A549 (cell line): ENCODE measurements at regions not wholly inside any gene's neighbourhood (a gene's known extent, or its start where the extent isn't known, plus 50 kb on each side); places are given as distances from the start of the nearest gene placed in this dataset.

Experiments used
- ATAC-seq, 2 experiments: fragments of 200-7000 bp in 1 of 2; fragments of >200 bp in 1 of 2; cut with Nextera tagmentation in 1 of 2; cut with Tn5 transposase in 1 of 2; 3 replicates each; pipeline versions ENCODE4 v1.8.0 to v1.9.1; 2018 to 2020; ENCODE audit warnings: mild to moderate bottlenecking in 1 of 2, moderate library complexity in 1 of 2
- CTCF ChIA-PET: fragments of 300-600 bp; sonication (Branson Sonifier 250); formaldehyde crosslinking; extraction: SDS; loops from one replicate; lab custom pipeline; 2021; ENCODE audit warnings: antibody characterized with exemption, inconsistent platforms; lab: Yijun Ruan, JAX
- POLR2A ChIA-PET: fragments of 350-600 bp; formaldehyde crosslinking; extraction: SDS; loops from one replicate; lab custom pipeline; 2021; ENCODE audit warnings: antibody characterized with exemption, inconsistent platforms; lab: Yijun Ruan, JAX
- DNase-seq, 2 experiments: peaks; one replicate each; pipeline versions ENCODE4 v3.0.0 to v3.0.0-alpha.2; 2011 to 2016; ENCODE audit warnings: low read depth in 1 of 2, low spot score in 1 of 2
- FAIRE-seq: peaks from 2 replicates; lab custom pipeline; 2011; peaks lifted over from hg19 to GRCh38; lab: Jason Lieb, UNC
- H3K27ac ChIP-seq, 2 experiments: fragments of >200 bp; sonication (Bioruptor Twin); formaldehyde crosslinking; 3 replicates each; pipeline ENCODE4 v1.5.1; 2016 to 2017
- H3K4me1 ChIP-seq: fragments of >200 bp; sonication (Bioruptor Twin); formaldehyde crosslinking; 3 replicates; pipeline ENCODE4 v1.6.1; 2016
- H3K4me2 ChIP-seq: fragments of >200 bp; sonication (Bioruptor Twin); formaldehyde crosslinking; 3 replicates; pipeline ENCODE4 v1.6.1; 2016
- H3K4me3 ChIP-seq: fragments of >200 bp; sonication (Bioruptor Twin); formaldehyde crosslinking; 3 replicates; pipeline ENCODE4 v1.5.1; 2016
- H3K9me3 ChIP-seq: fragments of >200 bp; sonication (Bioruptor Twin); formaldehyde crosslinking; 3 replicates; pipeline ENCODE4 v1.6.1; 2016
- BHLHE40 ChIP-seq: IDR thresholded peaks from 2 replicates; pipeline ENCODE4 v1.6.1; 2012; ENCODE audit warnings: low read depth, low read length, inconsistent platforms
- CBX2 ChIP-seq: fragments of 200-600 bp; sonication (generic); IDR thresholded peaks from 2 replicates; pipeline ENCODE4 v1.6.1; 2016; ENCODE audit warnings: low read depth, mild to moderate bottlenecking, borderline replicate concordance
- CHD2 ChIP-seq: fragments of 150-350 bp; IDR thresholded peaks from 2 replicates; pipeline ENCODE4 v1.6.1; 2014; ENCODE audit warnings: low read length; ENCODE audit not compliant: partially characterized antibody
- EP300 ChIP-seq, 2 experiments: fragments of >200 bp; sonication (Bioruptor Twin); formaldehyde crosslinking; IDR thresholded peaks; 2 replicates in 1 of 2; 3 replicates in 1 of 2; pipeline ENCODE4 v1.6.1; 2016 to 2017
- ESRRA ChIP-seq: fragments of 150-350 bp; IDR thresholded peaks from 2 replicates; pipeline ENCODE4 v1.6.1; 2014; ENCODE audit warnings: mild to moderate bottlenecking, low read length, borderline replicate concordance
- FOSB ChIP-seq: fragments of 250-450 bp; sonication (Bioruptor Pico); IDR thresholded peaks from 2 replicates; pipeline ENCODE4 v1.5.0; 2020; ENCODE audit warnings: mild to moderate bottlenecking, moderate library complexity
- FOXS1 ChIP-seq: fragments of 250-450 bp; sonication (Bioruptor Pico); IDR thresholded peaks from 2 replicates; pipeline ENCODE4 v1.5.0; 2020; ENCODE audit warnings: mild to moderate bottlenecking, moderate library complexity
- GATA3 ChIP-seq: IDR thresholded peaks from 2 replicates; pipeline ENCODE4 v1.6.1; 2012; ENCODE audit warnings: borderline replicate concordance
- HEYL ChIP-seq: fragments of 250-450 bp; sonication (Bioruptor Pico); IDR thresholded peaks from 2 replicates; pipeline ENCODE4 v1.8.0; 2021; ENCODE audit warnings: mild to moderate bottlenecking, moderate library complexity
- HOXA7 ChIP-seq: fragments of 250-450 bp; sonication (Bioruptor Pico); IDR thresholded peaks from 2 replicates; pipeline ENCODE4 v1.5.0; 2020; ENCODE audit warnings: mild to moderate bottlenecking, moderate library complexity
- HOXB13 ChIP-seq: fragments of 250-450 bp; sonication (Bioruptor Pico); IDR thresholded peaks from 2 replicates; pipeline ENCODE4 v1.5.0; 2020; ENCODE audit warnings: low read depth, mild to moderate bottlenecking, moderate library complexity
- JUN ChIP-seq, 2 experiments: fragments of >200 bp; sonication (Bioruptor Twin); formaldehyde crosslinking; IDR thresholded peaks; 2 replicates in 1 of 2; 3 replicates in 1 of 2; pipeline ENCODE4 v1.6.1; 2016 to 2017
- JUNB ChIP-seq: fragments of >200 bp; sonication (Bioruptor Twin); formaldehyde crosslinking; IDR thresholded peaks from 2 replicates; pipeline ENCODE4 v1.6.1; 2016
- KDM1A ChIP-seq: fragments of 200-600 bp; sonication (generic); IDR thresholded peaks from 2 replicates; pipeline ENCODE4 v1.6.1; 2016; ENCODE audit warnings: low read depth, mild to moderate bottlenecking
- KDM5A ChIP-seq: fragments of 200-600 bp; sonication (generic); IDR thresholded peaks from 2 replicates; pipeline ENCODE4 v1.6.1; 2016; ENCODE audit warnings: antibody characterized with exemption, mild to moderate bottlenecking
- NFE2L2 ChIP-seq: fragments of 150-350 bp; conservative IDR thresholded peaks from 2 replicates; pipeline ENCODE4 v1.6.1; 2014; ENCODE audit warnings: low read length
- NPAS2 ChIP-seq: fragments of 250-450 bp; sonication (Bioruptor Pico); IDR thresholded peaks from 2 replicates; pipeline ENCODE4 v1.8.0; 2022; ENCODE audit warnings: mild to moderate bottlenecking, moderate library complexity, borderline replicate concordance
- NR3C1 ChIP-seq: fragments of >200 bp; sonication (Bioruptor Twin); formaldehyde crosslinking; IDR thresholded peaks from 3 replicates; pipeline ENCODE4 v1.6.1; 2017
- RARB ChIP-seq: fragments of 250-450 bp; sonication (Bioruptor Pico); IDR thresholded peaks from 2 replicates; pipeline ENCODE4 v1.8.0; 2021; ENCODE audit warnings: mild to moderate bottlenecking, moderate library complexity
- RCOR1 ChIP-seq: fragments of 150-350 bp; IDR thresholded peaks from 2 replicates; pipeline ENCODE4 v1.6.1; 2014; ENCODE audit warnings: antibody characterized with exemption, low read length, low read depth
- RNF2 ChIP-seq: fragments of 200-600 bp; sonication (generic); IDR thresholded peaks from 2 replicates; pipeline ENCODE4 v1.6.1; 2016; ENCODE audit warnings: low read depth, mild to moderate bottlenecking, antibody characterized with exemption, moderate library complexity, borderline replicate concordance
- SMC3 ChIP-seq: fragments of >200 bp; sonication (Bioruptor Twin); formaldehyde crosslinking; IDR thresholded peaks from 3 replicates; pipeline ENCODE4 v1.6.1; 2018; ENCODE audit warnings: inconsistent platforms
- SREBF2 ChIP-seq: fragments of 450-650 bp; IDR thresholded peaks from 2 replicates; pipeline ENCODE4 v1.6.1; 2014; ENCODE audit warnings: mild to moderate bottlenecking, moderate library complexity
- TP53 ChIP-seq: fragments of 250-450 bp; sonication (Bioruptor Pico); IDR thresholded peaks from 2 replicates; pipeline ENCODE4 v1.5.0; 2021; ENCODE audit warnings: mild to moderate bottlenecking, moderate library complexity
- ZC3H11A ChIP-seq: fragments of 450-650 bp; IDR thresholded peaks from 2 replicates; pipeline ENCODE4 v1.6.1; 2014; ENCODE audit warnings: antibody characterized with exemption, mild to moderate bottlenecking
- WGBS: methylation state at CpG from one replicate; pipeline ENCODE4 v1.1.6; 2017; ENCODE audit errors: missing lambda C conversion rate; 5-methylcytosine and 5-hydroxymethylcytosine counted together
- TF ChIP-seq, protein P1 (sequence below): fragments of >200 bp; sonication (Bioruptor Twin); formaldehyde crosslinking; IDR thresholded peaks from 3 replicates; pipeline ENCODE4 v1.6.1; 2016
- TF ChIP-seq, protein P2 (sequence below): fragments of 150-350 bp; IDR thresholded peaks from 2 replicates; pipeline ENCODE4 v1.6.1; 2014; ENCODE audit warnings: low read depth, mild to moderate bottlenecking, low read length
- TF ChIP-seq, protein P3 (sequence below): fragments of >200 bp; sonication (Bioruptor Twin); formaldehyde crosslinking; IDR thresholded peaks from 3 replicates; pipeline ENCODE4 v1.5.1; 2016
- TF ChIP-seq, protein P4 (sequence below): IDR thresholded peaks from 2 replicates; pipeline ENCODE4 v1.6.1; 2012; ENCODE audit warnings: low read depth, borderline replicate concordance

DNA sequence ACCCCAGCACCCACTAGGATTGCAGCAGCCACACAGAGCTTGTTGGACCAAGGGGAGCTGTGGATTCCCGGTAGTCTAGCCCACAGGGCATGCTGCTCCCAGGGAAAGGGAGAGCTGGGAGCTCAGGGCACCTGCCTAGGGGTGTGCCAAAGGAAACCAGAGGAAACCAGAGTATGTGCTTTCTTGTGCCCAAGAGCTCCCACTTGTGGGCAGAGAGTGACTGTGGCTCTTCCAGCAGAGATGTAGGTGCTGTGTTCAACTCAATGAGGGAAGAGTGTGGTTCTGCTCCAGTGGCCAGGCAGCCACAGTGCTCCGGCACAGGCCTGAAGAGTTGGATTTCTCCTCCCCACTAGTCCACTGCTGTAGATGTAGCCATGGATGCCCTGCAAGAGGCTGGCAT lies 1050.0 kb upstream of the INTU start:
- ChIA-PET CTCF (interaction anchor here (0.8 to 1.7 kb wide), 5 partner anchors 8 to 358 kb away, joined by 3 to 4 read pairs (median 3); no protein-coding TSS in a partner anchor), POLR2A (no interaction called here)
- no peaks in the 10 kb centered on the region for H3K4me1 ChIP-seq
- H3K4me3 ChIP-seq: no peak overlapping the region
- ATAC-seq (no peak), FAIRE-seq (no peak)
- no peaks in the 10 kb centered on the region for H3K9me3 ChIP-seq
- no peak overlapping the region for H3K27ac ChIP-seq
- H3K4me2 ChIP-seq: no peak overlapping the region
- TF ChIP-seq, protein P1, sequence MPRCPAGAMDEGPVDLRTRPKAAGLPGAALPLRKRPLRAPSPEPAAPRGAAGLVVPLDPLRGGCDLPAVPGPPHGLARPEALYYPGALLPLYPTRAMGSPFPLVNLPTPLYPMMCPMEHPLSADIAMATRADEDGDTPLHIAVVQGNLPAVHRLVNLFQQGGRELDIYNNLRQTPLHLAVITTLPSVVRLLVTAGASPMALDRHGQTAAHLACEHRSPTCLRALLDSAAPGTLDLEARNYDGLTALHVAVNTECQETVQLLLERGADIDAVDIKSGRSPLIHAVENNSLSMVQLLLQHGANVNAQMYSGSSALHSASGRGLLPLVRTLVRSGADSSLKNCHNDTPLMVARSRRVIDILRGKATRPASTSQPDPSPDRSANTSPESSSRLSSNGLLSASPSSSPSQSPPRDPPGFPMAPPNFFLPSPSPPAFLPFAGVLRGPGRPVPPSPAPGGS: no peak
- TF ChIP-seq JUN (IDR thresholded peaks at IDR 0.05) (no peak), TP53 (no peak), HOXB13 (CRISPR knock-in tag) (no peak), NFE2L2 (no peak), KDM1A (no peak), NPAS2 (CRISPR knock-in tag) (no peak), RCOR1 (no peak), JUNB (no peak), FOXS1 (CRISPR knock-in tag) (no peak), RNF2 (no peak), BHLHE40 (no peak), RARB (CRISPR knock-in tag) (no peak), EP300 (IDR thresholded peaks at IDR 0.05) (no peak), ZC3H11A (no peak), ESRRA (no peak)
- TF ChIP-seq, all 56 proteins: peak for 0
- DNase-seq: peak in 1 of 2 experiments; percentile 0
- 60% methylated on average over 1 of the region's 2 CpGs for WGBS

DNA sequence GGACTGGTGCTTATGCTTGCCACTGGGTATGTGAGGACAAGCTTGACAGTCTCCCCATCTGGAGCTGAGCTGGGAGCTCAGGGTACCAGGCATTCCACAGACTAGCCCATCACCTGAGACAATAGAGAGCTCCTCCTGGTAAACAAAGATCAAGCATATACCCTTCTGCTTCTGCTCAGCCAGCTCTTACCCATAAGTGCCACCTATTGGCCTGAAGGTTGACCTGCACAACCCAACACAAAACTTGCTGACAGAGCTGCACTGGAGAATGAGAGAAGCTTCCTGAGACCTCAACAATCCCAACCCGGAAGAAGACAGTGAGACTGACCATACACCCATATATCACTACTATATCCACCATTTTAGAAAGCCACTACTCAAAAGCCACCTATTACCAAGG lies 1049.2 kb upstream of the INTU start:
- ATAC-seq: no peak
- no peaks in the 10 kb centered on the region for H3K4me1 ChIP-seq
- H3K9me3 ChIP-seq: no peaks in the 10 kb centered on the region
- TF ChIP-seq GATA3: no peak
- H3K27ac ChIP-seq: no peak overlapping the region
- peak in 1 of 2 experiments; percentile 3 for DNase-seq
- no peak overlapping the region for H3K4me3 ChIP-seq
- no peak overlapping the region for H3K4me2 ChIP-seq
- POLR2A ChIA-PET: no interaction called here
- WGBS: 0% methylated on average over 1 of the region's 1 CpG
- CTCF ChIA-PET: interaction anchor here (0.8 to 1.7 kb wide), 4 partner anchors 9 to 359 kb away, joined by 3 to 4 read pairs (median 4); no protein-coding TSS in a partner anchor
- FAIRE-seq: no peak

DNA sequence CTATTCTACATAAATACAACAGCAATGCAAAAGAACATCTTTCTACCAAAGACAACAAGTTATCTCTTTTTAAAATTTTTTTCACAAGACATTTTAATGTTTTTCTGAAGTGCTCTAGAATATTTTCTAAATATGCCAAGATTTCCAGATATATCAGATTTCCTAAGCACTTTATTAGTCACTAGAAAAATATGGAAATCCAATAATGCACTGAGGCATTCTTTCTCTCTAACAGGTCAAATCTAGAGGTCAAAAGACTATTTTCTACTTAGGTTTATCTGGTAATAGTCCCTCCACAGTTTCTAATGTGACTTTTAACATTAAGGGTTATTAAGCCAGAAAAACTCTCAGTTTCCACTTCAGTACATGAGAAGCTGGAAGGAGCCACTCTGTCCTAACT lies 1041.2 kb upstream of the INTU start:
- DNase-seq (no peak), FAIRE-seq (no peak), ATAC-seq (no peak)
- Histone ChIP-seq H3K4me1 (no peaks in the 10 kb centered on the region), H3K27ac (no peak overlapping the region), H3K9me3 (no peaks in the 10 kb centered on the region), H3K4me2 (no peak overlapping the region), H3K4me3 (no peak overlapping the region)
- POLR2A ChIA-PET: no interaction called here
- TF ChIP-seq JUNB: no peak
- TF ChIP-seq, protein P2, sequence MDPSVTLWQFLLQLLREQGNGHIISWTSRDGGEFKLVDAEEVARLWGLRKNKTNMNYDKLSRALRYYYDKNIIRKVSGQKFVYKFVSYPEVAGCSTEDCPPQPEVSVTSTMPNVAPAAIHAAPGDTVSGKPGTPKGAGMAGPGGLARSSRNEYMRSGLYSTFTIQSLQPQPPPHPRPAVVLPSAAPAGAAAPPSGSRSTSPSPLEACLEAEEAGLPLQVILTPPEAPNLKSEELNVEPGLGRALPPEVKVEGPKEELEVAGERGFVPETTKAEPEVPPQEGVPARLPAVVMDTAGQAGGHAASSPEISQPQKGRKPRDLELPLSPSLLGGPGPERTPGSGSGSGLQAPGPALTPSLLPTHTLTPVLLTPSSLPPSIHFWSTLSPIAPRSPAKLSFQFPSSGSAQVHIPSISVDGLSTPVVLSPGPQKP: no peak
- TF ChIP-seq HOXA7 (CRISPR knock-in tag): no peak
- TF ChIP-seq, protein P3, sequence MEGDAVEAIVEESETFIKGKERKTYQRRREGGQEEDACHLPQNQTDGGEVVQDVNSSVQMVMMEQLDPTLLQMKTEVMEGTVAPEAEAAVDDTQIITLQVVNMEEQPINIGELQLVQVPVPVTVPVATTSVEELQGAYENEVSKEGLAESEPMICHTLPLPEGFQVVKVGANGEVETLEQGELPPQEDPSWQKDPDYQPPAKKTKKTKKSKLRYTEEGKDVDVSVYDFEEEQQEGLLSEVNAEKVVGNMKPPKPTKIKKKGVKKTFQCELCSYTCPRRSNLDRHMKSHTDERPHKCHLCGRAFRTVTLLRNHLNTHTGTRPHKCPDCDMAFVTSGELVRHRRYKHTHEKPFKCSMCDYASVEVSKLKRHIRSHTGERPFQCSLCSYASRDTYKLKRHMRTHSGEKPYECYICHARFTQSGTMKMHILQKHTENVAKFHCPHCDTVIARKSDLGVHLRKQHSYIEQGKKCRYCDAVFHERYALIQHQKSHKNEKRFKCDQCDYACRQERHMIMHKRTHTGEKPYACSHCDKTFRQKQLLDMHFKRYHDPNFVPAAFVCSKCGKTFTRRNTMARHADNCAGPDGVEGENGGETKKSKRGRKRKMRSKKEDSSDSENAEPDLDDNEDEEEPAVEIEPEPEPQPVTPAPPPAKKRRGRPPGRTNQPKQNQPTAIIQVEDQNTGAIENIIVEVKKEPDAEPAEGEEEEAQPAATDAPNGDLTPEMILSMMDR: no peak
- TF ChIP-seq CHD2: no peak
- TF ChIP-seq EP300 (IDR thresholded peaks at IDR 0.05): no peak
- no peak for TF ChIP-seq KDM5A
- TF ChIP-seq, protein P4, sequence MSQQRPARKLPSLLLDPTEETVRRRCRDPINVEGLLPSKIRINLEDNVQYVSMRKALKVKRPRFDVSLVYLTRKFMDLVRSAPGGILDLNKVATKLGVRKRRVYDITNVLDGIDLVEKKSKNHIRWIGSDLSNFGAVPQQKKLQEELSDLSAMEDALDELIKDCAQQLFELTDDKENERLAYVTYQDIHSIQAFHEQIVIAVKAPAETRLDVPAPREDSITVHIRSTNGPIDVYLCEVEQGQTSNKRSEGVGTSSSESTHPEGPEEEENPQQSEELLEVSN: no peak
- TF ChIP-seq ZC3H11A: no peak
- TF ChIP-seq SREBF2: no peak
- no peak for TF ChIP-seq HEYL (CRISPR knock-in tag)
- TF ChIP-seq RCOR1: no peak
- TF ChIP-seq SMC3: no peak
- no peak for TF ChIP-seq BHLHE40
- TF ChIP-seq FOSB (CRISPR knock-in tag): no peak
- TF ChIP-seq, protein P1: no peak
- no peak for TF ChIP-seq NR3C1
- TF ChIP-seq CBX2: no peak
- CTCF ChIA-PET: no interaction called here
